ENCODE measurements at regions not wholly inside any gene's neighbourhood (a gene's known extent, or its start where the extent isn't known, plus 50 kb on each side); places are given as distances from the start of the nearest gene placed in this dataset.

DNA sequence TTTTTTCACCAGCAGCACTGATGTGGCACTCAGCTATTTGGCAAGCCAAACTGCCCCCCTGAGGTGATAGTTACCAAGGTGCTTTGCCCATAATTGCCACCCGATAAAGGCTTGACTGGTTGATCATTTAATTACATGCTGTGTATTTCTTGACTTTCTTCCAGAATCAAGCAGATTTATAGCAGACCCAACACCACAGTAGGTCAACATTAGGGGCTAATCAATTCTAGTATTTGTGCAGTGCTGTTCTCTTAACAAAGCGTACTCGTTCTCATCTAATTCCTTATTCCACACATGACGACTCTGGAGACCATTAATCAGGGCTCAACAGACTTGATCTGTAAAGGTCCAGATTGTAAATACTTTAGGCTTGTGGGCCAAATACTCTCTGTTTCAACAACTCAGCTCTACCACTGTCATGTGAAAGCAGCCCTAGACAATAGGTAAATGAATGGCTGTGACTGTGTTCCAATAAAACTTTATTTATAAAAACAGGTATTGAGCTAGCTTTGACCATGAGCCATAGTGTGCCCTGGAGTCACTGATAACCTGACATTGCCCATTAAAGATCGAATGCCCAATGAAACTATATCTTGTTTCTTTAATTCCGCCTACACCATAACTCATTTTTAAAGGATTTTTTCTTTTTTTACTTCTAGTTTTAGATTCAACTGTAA lies 119.1 kb upstream of the TMC3 start:
- Histone ChIP-seq H3K79me2 (ENCODE audit: insufficient read depth, low read depth) (no peaks in the 10 kb centered on the region), H3K4me2 (no peak overlapping the region), H4K20me1 (ENCODE audit: insufficient read depth) (no peaks in the 10 kb centered on the region), H2AFZ (ENCODE audit: low read depth) (no peak overlapping the region), H3K9ac (no peak overlapping the region), H3K27ac (no peak overlapping the region), H3K4me1 (ENCODE audit: low read depth, poor library complexity, severe bottlenecking) (no peaks in the 10 kb centered on the region), H3K27me3 (ENCODE audit: insufficient read depth, low read depth) (no peaks in the 10 kb centered on the region), H3K4me3 (IDR thresholded peaks at IDR 0.05; ENCODE audit: insufficient read depth, low read depth, low read length) (no peak overlapping the region), H3K36me3 (ENCODE audit: insufficient read depth) (no peaks in the 10 kb centered on the region)
- TF ChIP-seq, protein P1, sequence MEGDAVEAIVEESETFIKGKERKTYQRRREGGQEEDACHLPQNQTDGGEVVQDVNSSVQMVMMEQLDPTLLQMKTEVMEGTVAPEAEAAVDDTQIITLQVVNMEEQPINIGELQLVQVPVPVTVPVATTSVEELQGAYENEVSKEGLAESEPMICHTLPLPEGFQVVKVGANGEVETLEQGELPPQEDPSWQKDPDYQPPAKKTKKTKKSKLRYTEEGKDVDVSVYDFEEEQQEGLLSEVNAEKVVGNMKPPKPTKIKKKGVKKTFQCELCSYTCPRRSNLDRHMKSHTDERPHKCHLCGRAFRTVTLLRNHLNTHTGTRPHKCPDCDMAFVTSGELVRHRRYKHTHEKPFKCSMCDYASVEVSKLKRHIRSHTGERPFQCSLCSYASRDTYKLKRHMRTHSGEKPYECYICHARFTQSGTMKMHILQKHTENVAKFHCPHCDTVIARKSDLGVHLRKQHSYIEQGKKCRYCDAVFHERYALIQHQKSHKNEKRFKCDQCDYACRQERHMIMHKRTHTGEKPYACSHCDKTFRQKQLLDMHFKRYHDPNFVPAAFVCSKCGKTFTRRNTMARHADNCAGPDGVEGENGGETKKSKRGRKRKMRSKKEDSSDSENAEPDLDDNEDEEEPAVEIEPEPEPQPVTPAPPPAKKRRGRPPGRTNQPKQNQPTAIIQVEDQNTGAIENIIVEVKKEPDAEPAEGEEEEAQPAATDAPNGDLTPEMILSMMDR (conservative IDR thresholded peaks at IDR 0.05; ENCODE audit: low read depth, low read length), result no peak

DNA sequence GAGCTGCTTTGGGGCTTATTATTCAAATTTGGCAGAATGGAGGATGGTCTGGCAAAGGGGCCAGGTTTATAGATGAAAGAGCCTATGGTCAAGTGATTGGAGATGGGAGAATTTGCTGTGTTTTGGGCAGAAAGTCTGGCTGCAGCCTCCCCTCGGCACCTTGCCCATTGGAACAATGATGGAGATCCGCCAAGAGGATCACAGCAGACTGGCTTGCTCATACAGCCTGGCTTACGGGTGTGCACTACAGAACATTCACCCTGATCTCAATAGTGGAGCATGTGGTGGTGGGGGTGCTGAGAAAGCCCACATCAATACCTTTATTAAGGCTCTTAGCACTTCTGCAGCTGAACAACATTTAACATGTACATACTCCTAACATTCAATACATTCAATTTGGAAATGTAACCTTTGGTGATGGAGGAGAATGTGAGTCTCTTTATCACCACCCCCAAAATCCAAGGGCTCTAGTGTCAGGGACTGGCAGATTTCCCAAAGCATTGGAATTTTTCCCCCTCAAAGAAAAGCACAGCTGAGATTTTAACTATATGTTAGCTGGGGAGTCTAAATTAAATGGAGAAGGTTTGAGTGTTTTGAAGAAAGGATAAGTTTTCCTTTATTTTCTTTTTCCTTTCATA lies 118.4 kb upstream of the TMC3 start:
- Histone ChIP-seq H2AFZ (ENCODE audit: low read depth) (no peak overlapping the region), H3K27me3 (ENCODE audit: insufficient read depth, low read depth) (no peaks in the 10 kb centered on the region), H3K27ac (no peak overlapping the region), H3K4me1 (ENCODE audit: low read depth, poor library complexity, severe bottlenecking) (no peaks in the 10 kb centered on the region), H3K9ac (no peak overlapping the region), H3K36me3 (ENCODE audit: insufficient read depth) (no peaks in the 10 kb centered on the region), H3K79me2 (ENCODE audit: insufficient read depth, low read depth) (no peaks in the 10 kb centered on the region), H3K4me2 (no peak overlapping the region), H4K20me1 (ENCODE audit: insufficient read depth) (no peaks in the 10 kb centered on the region), H3K4me3 (IDR thresholded peaks at IDR 0.05; ENCODE audit: insufficient read depth, low read depth, low read length) (no peak overlapping the region)
- TF ChIP-seq, protein P1 (conservative IDR thresholded peaks at IDR 0.05; ENCODE audit: low read depth, low read length), result no peak

DNA sequence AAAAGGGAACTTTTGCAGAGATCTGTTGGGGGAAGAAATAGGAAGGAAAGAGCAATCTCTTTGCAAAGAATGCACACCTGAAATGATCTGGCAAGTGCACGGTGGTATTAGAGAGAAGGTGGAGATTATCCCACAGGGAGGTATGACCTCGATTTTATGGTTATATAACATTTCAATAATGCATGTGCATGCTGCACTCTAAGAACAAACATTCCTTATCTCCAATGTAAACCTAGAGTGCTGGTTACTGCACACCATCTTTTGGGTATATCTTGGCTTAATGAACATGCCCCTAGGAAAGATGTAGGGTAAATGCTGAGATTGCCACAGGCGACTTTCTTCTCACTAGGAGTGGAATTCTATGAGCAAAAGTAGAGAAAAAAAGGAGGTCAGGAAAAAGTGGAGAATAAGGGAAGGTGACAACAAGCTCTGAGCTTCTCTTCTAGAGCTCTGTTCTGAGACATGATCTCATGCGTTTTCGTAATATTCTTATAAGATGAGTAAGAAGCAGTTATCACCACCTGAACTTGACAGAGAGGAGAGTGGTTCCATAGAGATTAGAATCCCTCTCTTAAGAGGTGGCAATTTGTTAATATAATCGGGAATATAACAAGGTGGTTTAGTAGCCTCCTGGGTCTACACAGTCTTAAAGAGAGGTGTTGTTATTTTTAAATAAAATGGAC lies 117.5 kb upstream of the TMC3 start:
- H3K79me2 ChIP-seq (ENCODE audit: insufficient read depth, low read depth), result no peaks in the 10 kb centered on the region
- no peaks in the 10 kb centered on the region for H3K27me3 ChIP-seq (ENCODE audit: insufficient read depth, low read depth)
- no peak overlapping the region for H2AFZ ChIP-seq (ENCODE audit: low read depth)
- no peak overlapping the region for H3K9ac ChIP-seq
- no peaks in the 10 kb centered on the region for H3K36me3 ChIP-seq (ENCODE audit: insufficient read depth)
- H3K4me2 ChIP-seq, result no peak overlapping the region
- no peaks in the 10 kb centered on the region for H4K20me1 ChIP-seq (ENCODE audit: insufficient read depth)
- no peaks in the 10 kb centered on the region for H3K4me1 ChIP-seq (ENCODE audit: low read depth, poor library complexity, severe bottlenecking)
- TF ChIP-seq, protein P1 (conservative IDR thresholded peaks at IDR 0.05; ENCODE audit: low read depth, low read length), result no peak
- H3K27ac ChIP-seq, result no peak overlapping the region
- no peak overlapping the region for H3K4me3 ChIP-seq (IDR thresholded peaks at IDR 0.05; ENCODE audit: insufficient read depth, low read depth, low read length)

DNA sequence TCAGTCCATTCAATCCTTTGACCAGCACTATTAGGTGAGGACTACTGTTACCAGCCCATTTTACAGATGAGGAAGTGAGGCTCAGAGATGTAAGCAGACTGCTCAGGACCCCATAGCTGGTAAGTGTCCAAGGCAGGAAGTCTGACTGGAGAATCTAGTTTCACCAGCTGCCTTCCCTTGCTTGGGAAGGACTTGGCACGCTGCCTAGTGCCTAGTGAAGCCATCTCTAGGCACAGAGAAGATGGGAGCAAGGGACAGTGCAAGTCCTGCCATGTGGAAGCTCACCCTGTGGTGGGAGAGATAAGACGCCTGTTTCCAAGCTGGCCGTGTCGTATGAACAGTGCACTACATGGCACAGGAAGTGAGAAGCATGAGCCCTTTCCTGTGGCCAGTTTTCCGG lies 111.8 kb upstream of the TMC3 start:
- TF ChIP-seq, protein P1 (conservative IDR thresholded peaks at IDR 0.05; ENCODE audit: low read depth, low read length), result no peak
- no peaks in the 10 kb centered on the region for H3K79me2 ChIP-seq (ENCODE audit: insufficient read depth, low read depth)
- H3K9ac ChIP-seq, result no peak overlapping the region
- no peaks in the 10 kb centered on the region for H4K20me1 ChIP-seq (ENCODE audit: insufficient read depth)
- H3K27ac ChIP-seq, result no peak overlapping the region
- no peaks in the 10 kb centered on the region for H3K27me3 ChIP-seq (ENCODE audit: insufficient read depth, low read depth)
- H2AFZ ChIP-seq (ENCODE audit: low read depth), result no peak overlapping the region
- H3K4me3 ChIP-seq (IDR thresholded peaks at IDR 0.05; ENCODE audit: insufficient read depth, low read depth, low read length), result no peak overlapping the region
- H3K4me1 ChIP-seq (ENCODE audit: low read depth, poor library complexity, severe bottlenecking), result no peaks in the 10 kb centered on the region
- no peaks in the 10 kb centered on the region for H3K36me3 ChIP-seq (ENCODE audit: insufficient read depth)
- no peak overlapping the region for H3K4me2 ChIP-seq

Measured in KMS-11 (cell line).